K562 (cell line): ENCODE measurements at regions not wholly inside any gene's neighbourhood (a gene's known extent, or its start where the extent isn't known, plus 50 kb on each side); places are given as distances from the start of the nearest gene placed in this dataset.

Source experiments
- ARID1B ChIP-seq: fragments of 450-650 bp; IDR thresholded peaks from 2 replicates; pipeline ENCODE4 v1.6.1; 2016; ENCODE audit warnings: antibody characterized with exemption, mild to moderate bottlenecking, inconsistent platforms
- CHD2 ChIP-seq: IDR thresholded peaks from 2 replicates; pipeline ENCODE4 v1.6.1; 2011; ENCODE audit warnings: low read depth, low read length
- E2F8 ChIP-seq: fragments of 450-650 bp; IDR thresholded peaks from 2 replicates; pipeline ENCODE4 v1.7.1; 2018; ENCODE audit warnings: mild to moderate bottlenecking, low read depth; ENCODE audit not compliant: partially characterized antibody
- FOXP4 ChIP-seq: sonication (generic); formaldehyde crosslinking; IDR thresholded peaks from 2 replicates; pipeline ENCODE4 v1.8.0; 2022; ENCODE audit warnings: mild to moderate bottlenecking, missing genetic modification reagents, borderline replicate concordance
- KDM1A ChIP-seq, 2 experiments: fragments of 450-650 bp; IDR thresholded peaks; 2 replicates each; pipeline ENCODE4 v1.6.1; 2016; ENCODE audit warnings: mild to moderate bottlenecking in 2 of 2
- MLLT1 ChIP-seq, 2 experiments: fragments of 450-650 bp; IDR thresholded peaks; 2 replicates each; pipeline ENCODE4 v1.6.1; 2016
- NKRF ChIP-seq: fragments of 450-650 bp; IDR thresholded peaks from 2 replicates; pipeline ENCODE4 v1.6.1; 2016; ENCODE audit warnings: borderline replicate concordance
- PML ChIP-seq: IDR thresholded peaks from 2 replicates; pipeline ENCODE4 v1.6.1; 2012; ENCODE audit warnings: low read length, inconsistent platforms
- PREB ChIP-seq: sonication (generic); formaldehyde crosslinking; IDR thresholded peaks from 2 replicates; pipeline ENCODE4 v1.8.1; 2023; ENCODE audit warnings: mild to moderate bottlenecking, missing genetic modification reagents
- PRPF4 ChIP-seq: fragments of 200-400 bp; formaldehyde crosslinking; IDR thresholded peaks from one replicate; pipeline ENCODE4 v1.6.1; 2017; ENCODE audit warnings: low read length, low read depth, mild to moderate bottlenecking; ENCODE audit not compliant: insufficient read depth, poor library complexity, severe bottlenecking
- SP1 ChIP-seq: sonication (generic); formaldehyde crosslinking; IDR thresholded peaks from 2 replicates; pipeline ENCODE4 v1.8.1; 2022; ENCODE audit warnings: mild to moderate bottlenecking, missing genetic modification reagents
- TAF7 ChIP-seq: fragments of 450-650 bp; IDR thresholded peaks from 2 replicates; pipeline ENCODE4 v1.6.1; 2016; ENCODE audit warnings: missing genetic modification characterization, missing compliant biosample characterization
- TEAD4 ChIP-seq, 2 experiments: sonication (generic) in 1 of 2; formaldehyde crosslinking in 1 of 2; IDR thresholded peaks; 2 replicates each; pipeline versions ENCODE4 v1.6.1 to v1.8.0; 2012 to 2022; ENCODE audit warnings: borderline replicate concordance in 1 of 2, inconsistent platforms in 1 of 2, low read length in 1 of 2, mild to moderate bottlenecking in 1 of 2, missing genetic modification reagents in 1 of 2
- ZBTB2 ChIP-seq: fragments of 450-650 bp; IDR thresholded peaks from 2 replicates; pipeline ENCODE4 v1.6.1; 2016; ENCODE audit warnings: antibody characterized with exemption
- ZNF347 ChIP-seq: fragments of 450-650 bp; formaldehyde crosslinking; IDR thresholded peaks from 2 replicates; pipeline ENCODE4 v1.4.0; 2020; ENCODE audit warnings: low read depth, mild to moderate bottlenecking, moderate library complexity
- ZNF444 ChIP-seq: fragments of 250-450 bp; sonication (Bioruptor Pico); IDR thresholded peaks from 2 replicates; pipeline ENCODE4 v1.4.0; 2020; ENCODE audit warnings: mild to moderate bottlenecking, moderate library complexity

- TF ChIP-seq FOXP4 (CRISPR knock-in tag) (no peak), KDM1A (IDR thresholded peaks at IDR 0.05) (peak in 1 of 2 experiments; percentile 71; a peak in 3 of 4 replicates), NKRF (no peak), E2F8 (no peak), MLLT1 (IDR thresholded peaks at IDR 0.05) (no peak), ZNF444 (CRISPR knock-in tag) (no peak), ZNF347 (CRISPR knock-in tag) (no peak), TAF7 (tag) (no peak), PML (peak; percentile 51; the same call in 1 of the 2 replicates), PREB (no peak), CHD2 (no peak), ARID1B (peak; percentile 87), TEAD4 (IDR thresholded peaks at IDR 0.05; ENCODE audit: low read length) (peak; percentile 85), TEAD4 (CRISPR knock-in tag; IDR thresholded peaks at IDR 0.05; ENCODE audit: borderline replicate concordance) (no peak), ZBTB2 (no peak), PRPF4 (no peak), SP1 (no peak)
Observed at GRCh38 chr10:11685787-11686218, 56.4 kb upstream of the ECHDC3 start (continued).
